Fibroblast of skin of left quadriceps (primary cell): ENCODE measurements at regions not wholly inside any gene's neighbourhood (a gene's known extent, or its start where the extent isn't known, plus 50 kb on each side); places are given as distances from the start of the nearest gene placed in this dataset.
"Not testable (repeated sequence)": the region's sequence is repeated elsewhere in the genome, so short reads cannot be mapped to it uniquely, and the experiment has no call there.

Experiments used
- DNase-seq, 2 experiments: peaks; one replicate each; pipeline ENCODE4 v3.0.0-alpha.2; 2013; ENCODE audit warnings: low read depth in 2 of 2

DNA sequence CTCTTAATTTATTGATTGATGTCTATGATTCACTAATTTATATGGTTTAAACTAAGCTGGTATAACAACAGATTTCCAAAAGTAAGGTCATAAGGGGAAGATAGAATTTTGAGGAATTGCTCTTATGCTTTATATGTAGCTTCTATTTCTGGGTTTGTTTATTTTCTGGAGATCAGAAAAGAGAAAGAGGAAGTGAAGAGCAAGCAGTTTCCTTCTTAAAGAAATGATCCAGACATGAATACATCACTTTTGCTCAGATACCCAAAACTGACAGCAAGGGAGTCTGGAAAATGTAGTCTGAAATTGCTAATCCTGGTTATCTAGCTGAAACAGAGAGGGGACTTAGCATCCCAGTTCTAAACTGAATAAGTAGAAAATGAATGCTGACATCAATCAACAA lies 912.5 kb upstream of the CRIM1 start:
- no peak for DNase-seq

DNA sequence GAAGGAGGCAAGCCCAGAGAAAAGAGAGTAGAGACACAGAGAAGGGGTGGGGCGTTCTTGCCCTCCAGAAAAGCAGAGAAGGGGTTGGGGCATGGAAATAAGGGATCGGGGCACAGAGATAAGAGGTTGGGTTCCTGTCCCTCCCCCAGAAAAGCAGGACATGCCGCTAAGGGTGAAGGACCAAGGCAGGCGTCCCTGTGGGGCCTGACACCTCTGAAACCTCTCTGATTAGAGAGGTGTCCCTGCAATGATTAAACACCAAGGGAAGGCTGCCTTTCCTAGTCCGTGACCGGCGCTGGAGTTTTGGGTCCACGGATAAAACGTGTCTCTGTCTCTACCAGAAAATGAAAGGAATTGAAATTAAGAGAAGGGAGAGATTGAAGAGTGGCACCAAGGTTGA lies 914.0 kb upstream of the CRIM1 start:
- DNase-seq: not testable (repeated sequence)

- not testable (repeated sequence) for DNase-seq
Measured at GRCh38 chr2:35440308-35440707, 915.3 kb upstream of the CRIM1 start.

DNA sequence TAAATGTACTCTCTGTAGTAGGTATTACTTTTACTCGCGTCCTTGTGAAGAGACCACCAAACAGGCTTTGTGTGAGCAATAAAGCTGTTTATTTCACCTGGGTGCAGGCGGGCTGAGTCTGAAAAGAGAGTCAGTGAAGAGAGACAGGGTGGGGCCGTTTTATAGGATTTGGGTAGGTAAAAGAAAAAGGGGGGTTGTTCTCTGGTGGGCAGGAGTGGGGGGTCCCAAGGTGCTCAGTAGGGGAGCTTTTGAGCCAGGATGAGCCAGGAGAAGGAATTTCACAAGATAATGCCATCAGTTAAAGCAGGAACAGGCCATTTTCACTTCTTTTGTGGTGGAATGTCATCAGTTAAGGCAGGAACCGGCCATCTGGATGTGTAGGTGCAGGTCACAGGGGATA lies 918.7 kb upstream of the CRIM1 start:
- DNase-seq: not testable (repeated sequence)

DNA sequence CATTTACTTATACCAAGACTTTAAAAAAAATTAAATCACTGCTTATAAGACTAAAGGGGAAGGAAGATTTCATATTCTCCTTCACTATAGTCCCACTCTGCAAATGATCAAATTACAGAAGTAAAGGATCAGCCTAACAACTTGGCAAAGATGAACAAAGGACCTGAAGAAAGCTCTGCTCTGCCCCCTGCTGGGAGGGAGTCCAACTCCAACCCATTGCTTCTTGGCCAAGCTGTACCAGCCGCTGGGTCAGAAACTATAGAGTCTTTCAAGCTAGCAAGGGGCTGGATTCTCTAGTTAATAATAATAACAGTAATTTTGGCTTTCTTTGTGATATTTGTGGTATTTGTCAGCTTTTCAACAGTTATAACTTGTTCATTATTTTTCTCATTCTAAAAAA lies 927.0 kb upstream of the CRIM1 start:
- no peak for DNase-seq

DNA sequence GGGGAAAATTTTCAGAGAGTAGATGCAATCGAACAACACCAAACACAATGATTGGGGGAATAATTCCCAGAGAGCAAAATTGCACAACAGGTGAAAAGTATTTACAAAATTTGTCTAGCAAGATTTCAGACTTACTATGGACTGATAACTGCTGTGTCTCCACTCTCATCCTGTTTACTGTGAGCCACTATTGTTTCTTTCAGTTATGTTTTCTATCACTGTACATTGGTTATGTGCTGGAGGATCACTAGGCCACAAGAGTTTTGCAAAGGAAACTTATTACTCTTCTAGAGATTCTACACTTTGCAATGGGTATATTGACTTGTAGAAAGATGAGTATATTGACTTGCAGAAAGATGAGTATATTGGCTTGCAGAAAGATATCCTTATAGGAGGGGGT lies 934.1 kb upstream of the CRIM1 start:
- no peak for DNase-seq

DNA sequence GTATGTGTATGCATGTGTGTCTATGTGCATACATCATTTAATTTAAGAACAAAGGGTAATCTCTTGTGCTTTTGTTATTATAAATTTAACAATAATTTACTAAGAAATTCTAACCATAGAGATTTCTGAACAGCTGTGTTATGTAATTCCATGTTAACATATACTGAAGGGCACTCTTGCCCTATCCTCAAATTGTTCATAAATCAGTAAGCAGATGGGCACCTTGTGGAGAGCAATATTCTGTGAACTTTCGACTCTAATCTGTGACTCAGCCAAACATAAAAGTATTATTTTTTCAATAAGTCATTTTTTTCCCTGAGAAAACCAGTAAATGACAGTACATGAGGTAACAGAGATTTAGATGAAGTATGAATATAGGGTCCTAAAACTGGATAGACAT lies 938.3 kb upstream of the CRIM1 start:
- no peak for DNase-seq

DNA sequence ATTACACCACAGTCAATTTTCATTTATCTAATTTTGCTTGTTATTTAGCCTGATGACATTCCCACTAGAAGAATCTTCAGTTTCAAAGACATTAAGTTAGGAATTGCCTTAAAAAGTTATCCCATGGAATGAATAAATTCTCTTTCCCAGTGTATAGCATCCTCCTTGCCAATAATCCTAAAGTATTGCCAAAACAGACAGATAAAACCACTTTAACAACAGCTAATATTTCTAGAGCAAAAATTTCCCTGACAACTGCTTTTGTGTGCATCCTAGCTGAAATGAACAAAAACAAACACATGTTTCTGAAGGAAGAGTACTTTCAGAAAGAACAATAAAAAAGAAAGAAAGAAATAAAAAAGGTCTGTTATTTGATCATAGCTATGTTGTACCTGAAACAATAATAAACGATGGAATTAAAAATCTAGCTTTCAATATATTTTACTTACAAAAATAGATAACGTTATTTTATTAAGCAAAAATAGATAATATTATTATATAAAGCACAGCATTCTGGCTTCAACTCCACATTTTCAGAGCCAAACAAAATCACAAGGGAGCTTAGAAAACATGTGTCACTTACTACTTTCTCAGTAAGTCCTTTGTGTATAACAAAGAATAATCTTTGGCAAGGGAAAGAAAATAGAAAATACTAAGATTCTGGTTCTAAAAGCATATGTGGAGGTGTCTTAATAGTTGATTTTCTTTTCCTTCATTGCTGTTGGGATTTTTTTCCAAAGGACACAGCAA lies 939.0 kb upstream of the CRIM1 start:
- DNase-seq: no peak

- no peak for DNase-seq
Measured at GRCh38 chr2:35415942-35416341, 939.6 kb upstream of the CRIM1 start.

GRCh38 chr2:35415282-35415681 lies 940.3 kb upstream of the CRIM1 start:
- no peak for DNase-seq

- peak; percentile 7 to 8 for DNase-seq
Measured at GRCh38 chr2:35410431-35411061, 945.0 kb upstream of the CRIM1 start.

- no peak for DNase-seq
Measured at GRCh38 chr2:35409762-35410161, 945.8 kb upstream of the CRIM1 start.

DNA sequence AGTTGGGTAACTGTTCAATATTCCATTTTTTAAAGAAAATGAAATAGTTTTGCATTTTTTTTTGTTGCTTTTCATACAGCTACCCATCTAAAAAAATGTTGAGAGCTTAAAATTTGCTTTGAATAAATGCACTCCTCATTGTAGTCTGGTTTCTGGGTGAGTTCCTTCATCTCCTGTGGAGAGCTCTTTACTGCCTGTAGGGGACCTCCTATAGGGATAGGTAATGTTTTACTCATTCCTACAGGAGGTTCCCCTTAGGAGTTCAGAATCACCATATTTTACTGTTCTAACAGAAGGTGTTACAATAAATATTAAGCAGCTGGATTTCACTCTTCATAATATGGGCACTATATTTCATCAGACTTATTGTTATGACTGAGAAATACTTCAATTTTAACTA lies 947.3 kb upstream of the CRIM1 start:
- DNase-seq: no peak

DNA sequence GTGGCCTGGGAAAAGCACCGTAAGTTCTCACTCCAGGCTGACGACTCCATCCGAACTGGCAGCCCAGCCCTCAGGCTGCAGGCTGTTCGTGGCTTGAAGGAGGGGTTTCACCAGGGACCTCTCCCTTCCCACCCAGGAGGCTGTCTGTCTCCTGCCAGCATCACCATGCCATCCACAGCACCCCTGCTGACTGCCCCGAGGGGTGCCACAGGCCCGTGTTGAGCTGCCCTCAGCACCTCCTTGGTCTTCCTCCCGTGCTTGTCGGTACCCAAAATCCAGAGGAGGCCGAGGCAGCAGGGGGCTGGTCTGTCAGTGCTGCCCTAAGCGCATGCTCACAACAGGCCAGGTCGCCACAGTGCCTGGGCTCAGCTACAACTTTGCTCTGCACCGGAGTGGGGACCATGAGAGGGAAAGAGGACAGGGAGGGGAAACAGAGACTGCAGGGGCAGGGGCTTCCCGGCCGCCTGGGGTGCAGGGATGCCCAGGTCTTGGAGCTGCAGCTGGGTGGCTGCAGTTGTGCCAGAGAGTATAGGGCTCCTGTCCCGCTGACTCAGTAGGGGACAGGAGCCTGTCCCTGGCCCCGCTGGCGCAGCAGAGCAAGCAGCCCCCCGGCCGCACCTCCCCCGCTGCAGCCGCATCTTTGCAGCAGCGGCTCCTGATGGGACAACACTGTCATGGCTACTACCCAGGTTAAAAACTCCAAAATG lies 963.7 kb upstream of the CRIM1 start:
- DNase-seq: no peak

- DNase-seq: no peak
Measured at GRCh38 chr2:35378791-35379190, 976.8 kb upstream of the CRIM1 start.

DNA sequence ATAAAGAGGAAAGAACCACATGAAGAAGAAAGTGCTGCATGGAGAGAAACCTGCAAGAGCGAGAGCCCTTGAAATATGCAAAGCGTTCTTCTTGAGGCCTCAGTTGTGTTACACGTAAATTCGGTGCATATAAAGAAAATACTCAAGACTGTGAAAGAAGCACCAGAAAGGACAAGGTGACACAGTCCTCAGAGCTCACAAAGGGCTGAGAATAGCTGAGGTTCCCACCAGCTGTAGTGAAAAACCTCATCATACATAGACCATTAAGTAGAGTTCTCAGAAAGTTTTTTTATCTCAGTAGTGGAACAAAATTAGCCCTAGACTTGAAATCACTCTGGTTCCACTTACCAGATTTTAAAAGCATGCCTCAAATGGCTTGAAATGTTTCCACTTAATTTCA lies 980.7 kb upstream of the CRIM1 start:
- DNase-seq: no peak

DNA sequence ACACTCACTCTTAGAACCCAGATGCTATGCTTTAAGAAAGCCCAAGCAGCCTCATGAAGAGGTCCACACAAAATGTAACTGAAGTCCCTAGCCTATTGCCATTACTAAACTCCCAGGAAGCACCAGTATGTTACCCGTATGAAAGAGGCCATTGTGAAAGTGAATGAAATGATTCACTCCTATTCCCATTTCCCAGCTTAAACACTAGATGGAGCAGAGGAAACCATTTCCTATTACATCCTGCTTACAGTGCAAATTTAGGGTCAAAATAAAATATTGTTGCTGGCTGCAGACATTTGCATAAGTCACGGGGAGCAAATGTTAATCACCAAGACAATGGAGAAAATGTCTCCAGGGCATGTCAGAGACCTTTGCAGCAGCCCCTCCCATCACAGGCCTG lies 989.7 kb upstream of the CRIM1 start:
- no peak for DNase-seq

DNA sequence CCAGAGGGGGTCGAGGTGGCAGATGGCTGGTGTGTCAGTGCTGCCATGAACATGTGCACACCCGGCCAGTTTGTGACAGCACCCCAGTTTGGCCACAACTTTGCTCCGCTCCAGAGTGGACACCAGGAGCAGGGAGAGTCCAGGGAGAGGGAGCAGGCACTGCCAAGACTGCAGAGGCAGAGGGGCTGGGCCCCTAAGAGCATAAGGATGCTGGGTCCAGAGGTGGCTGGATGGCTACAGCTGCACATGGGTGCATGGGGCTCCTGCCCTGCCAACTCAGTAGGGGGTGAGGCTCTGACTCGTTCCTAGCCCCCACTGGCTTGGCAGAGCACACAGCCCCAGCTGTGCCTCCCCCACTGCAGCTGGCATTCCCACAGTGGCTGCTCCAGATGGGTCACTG lies 999.2 kb upstream of the CRIM1 start:
- DNase-seq: no peak

GRCh38 chr2:35355056-35355455 lies 1000.5 kb upstream of the CRIM1 start:
- DNase-seq: no peak

DNA sequence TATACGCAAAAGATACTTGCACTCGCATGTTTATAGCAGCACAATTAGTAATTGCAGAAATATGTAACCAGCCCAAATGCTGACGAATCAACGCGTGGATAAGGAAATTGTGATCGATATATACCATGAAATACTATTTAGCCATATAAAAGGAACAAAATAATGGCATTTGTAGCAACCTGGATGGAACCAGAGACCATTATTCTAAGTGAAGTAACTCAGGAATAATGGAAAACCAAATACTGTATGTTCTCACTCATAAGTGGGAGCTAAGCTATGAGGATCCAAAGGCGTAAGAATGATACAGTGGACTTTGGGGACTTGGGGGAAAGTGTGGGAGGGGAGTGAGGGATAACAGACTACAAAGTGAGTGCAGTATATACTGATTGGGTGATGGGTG lies 1008.0 kb upstream of the CRIM1 start:
- no peak for DNase-seq

GRCh38 chr2:35343135-35343534 lies 1012.4 kb upstream of the CRIM1 start:
- no peak for DNase-seq

DNA sequence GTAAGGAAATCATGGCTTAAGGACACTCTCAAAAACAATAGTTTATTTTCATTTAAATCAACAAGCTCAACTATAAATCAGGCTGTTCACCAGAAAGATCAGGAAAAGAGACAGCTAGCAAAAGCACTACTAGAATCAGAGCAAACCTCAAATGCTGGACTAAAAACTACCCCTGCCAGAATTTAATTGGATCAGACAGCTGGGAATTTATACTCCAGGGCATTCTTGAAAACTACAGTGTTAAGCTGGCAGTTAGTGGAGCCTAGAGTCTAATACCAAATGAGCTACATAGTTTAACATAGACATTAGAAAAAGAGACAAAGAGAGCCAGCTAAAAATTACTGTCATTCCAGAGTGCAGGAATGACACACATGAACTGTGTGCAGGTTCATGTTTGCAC lies 1016.4 kb upstream of the CRIM1 start:
- no peak for DNase-seq

DNA sequence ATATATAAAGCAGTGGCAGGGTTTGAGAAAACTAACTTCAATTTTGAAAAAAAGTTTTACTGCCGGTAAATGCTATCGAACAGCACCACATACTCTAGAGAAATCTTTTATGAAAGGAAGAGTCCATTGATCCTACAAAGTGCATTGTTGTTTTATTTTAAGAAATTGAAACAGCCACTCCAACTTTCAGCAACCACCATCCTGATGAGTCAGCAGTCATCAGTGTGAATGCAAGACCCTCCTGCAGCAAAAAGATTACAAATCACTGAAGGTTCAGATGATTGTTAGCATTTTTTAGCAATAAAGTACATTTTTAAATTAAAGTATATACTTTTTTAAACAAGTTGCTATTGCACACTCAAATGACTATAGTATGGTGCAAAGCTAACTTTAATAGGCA lies 1017.7 kb upstream of the CRIM1 start:
- no peak for DNase-seq
